ENCODE measurements at regions not wholly inside any gene's neighbourhood (a gene's known extent, or its start where the extent isn't known, plus 50 kb on each side); places are given as distances from the start of the nearest gene placed in this dataset.
"Not testable (repeated sequence)": the region's sequence is repeated elsewhere in the genome, so short reads cannot be mapped to it uniquely, and the experiment has no call there.

GRCh38 chr5:159660401-159660800 is 255.9 kb upstream of the ADRA1B start:
- H3K36me3 ChIP-seq (ENCODE audit: insufficient read depth, low read depth, low read length): no peaks in the 10 kb centered on the region
- H3K27me3 ChIP-seq (ENCODE audit: insufficient read depth, low read length): no peaks in the 10 kb centered on the region
- no peaks in the 10 kb centered on the region for H3K4me1 ChIP-seq (ENCODE audit: insufficient read depth, low read length)
- H3K9me3 ChIP-seq (ENCODE audit: insufficient read depth, low read depth, low read length): no peaks in the 10 kb centered on the region
- no peak overlapping the region for H3K27ac ChIP-seq (ENCODE audit: low read length)
- H3K9ac ChIP-seq (ENCODE audit: low read depth, low read length): no peak overlapping the region
- H3K4me3 ChIP-seq (ENCODE audit: low read length): no peak overlapping the region

- Histone ChIP-seq H3K9me3 (ENCODE audit: insufficient read depth, low read depth, low read length) (no peaks in the 10 kb centered on the region), H3K27ac (ENCODE audit: low read length) (no peak overlapping the region), H3K4me3 (ENCODE audit: low read length) (no peak overlapping the region), H3K4me1 (ENCODE audit: insufficient read depth, low read length) (no peaks in the 10 kb centered on the region), H3K27me3 (ENCODE audit: insufficient read depth, low read length) (no peaks in the 10 kb centered on the region), H3K9ac (ENCODE audit: low read depth, low read length) (no peak overlapping the region), H3K36me3 (ENCODE audit: insufficient read depth, low read depth, low read length) (no peaks in the 10 kb centered on the region)
Observed at GRCh38 chr5:159663986-159664385, 252.3 kb upstream of the ADRA1B start.

GRCh38 chr5:159667286-159667685 is 249.0 kb upstream of the ADRA1B start:
- H3K27ac ChIP-seq (ENCODE audit: low read length): no peak overlapping the region
- no peak overlapping the region for H3K4me3 ChIP-seq (ENCODE audit: low read length)
- H3K27me3 ChIP-seq (ENCODE audit: insufficient read depth, low read length): no peaks in the 10 kb centered on the region
- no peaks in the 10 kb centered on the region for H3K9me3 ChIP-seq (ENCODE audit: insufficient read depth, low read depth, low read length)
- H3K9ac ChIP-seq (ENCODE audit: low read depth, low read length): no peak overlapping the region
- no peaks in the 10 kb centered on the region for H3K4me1 ChIP-seq (ENCODE audit: insufficient read depth, low read length)
- H3K36me3 ChIP-seq (ENCODE audit: insufficient read depth, low read depth, low read length): no peaks in the 10 kb centered on the region

GRCh38 chr5:159668556-159668955 is 247.7 kb upstream of the ADRA1B start:
- Histone ChIP-seq H3K9me3 (ENCODE audit: insufficient read depth, low read depth, low read length) (no peaks in the 10 kb centered on the region), H3K4me1 (ENCODE audit: insufficient read depth, low read length) (no peaks in the 10 kb centered on the region), H3K4me3 (ENCODE audit: low read length) (no peak overlapping the region), H3K9ac (ENCODE audit: low read depth, low read length) (no peak overlapping the region), H3K27ac (ENCODE audit: low read length) (no peak overlapping the region), H3K36me3 (ENCODE audit: insufficient read depth, low read depth, low read length) (no peaks in the 10 kb centered on the region), H3K27me3 (ENCODE audit: insufficient read depth, low read length) (no peaks in the 10 kb centered on the region)

- no peak overlapping the region for H3K9ac ChIP-seq (ENCODE audit: low read depth, low read length)
- H3K36me3 ChIP-seq (ENCODE audit: insufficient read depth, low read depth, low read length): no peaks in the 10 kb centered on the region
- no peaks in the 10 kb centered on the region for H3K4me1 ChIP-seq (ENCODE audit: insufficient read depth, low read length)
- H3K4me3 ChIP-seq (ENCODE audit: low read length): no peak overlapping the region
- no peaks in the 10 kb centered on the region for H3K9me3 ChIP-seq (ENCODE audit: insufficient read depth, low read depth, low read length)
- no peaks in the 10 kb centered on the region for H3K27me3 ChIP-seq (ENCODE audit: insufficient read depth, low read length)
- H3K27ac ChIP-seq (ENCODE audit: low read length): no peak overlapping the region
Observed at GRCh38 chr5:159669559-159669958, 246.7 kb upstream of the ADRA1B start.

GRCh38 chr5:159671886-159672285 is 244.4 kb upstream of the ADRA1B start:
- Histone ChIP-seq H3K4me3 (ENCODE audit: low read length) (no peak overlapping the region), H3K9me3 (ENCODE audit: insufficient read depth, low read depth, low read length) (no peaks in the 10 kb centered on the region), H3K27me3 (ENCODE audit: insufficient read depth, low read length) (no peaks in the 10 kb centered on the region)

GRCh38 chr5:159673538-159673937 is 242.7 kb upstream of the ADRA1B start:
- no peak overlapping the region for H3K4me3 ChIP-seq (ENCODE audit: low read length)
- no peaks in the 10 kb centered on the region for H3K4me1 ChIP-seq (ENCODE audit: insufficient read depth, low read length)
- H3K27me3 ChIP-seq (ENCODE audit: insufficient read depth, low read length): no peaks in the 10 kb centered on the region
- no peaks in the 10 kb centered on the region for H3K9me3 ChIP-seq (ENCODE audit: insufficient read depth, low read depth, low read length)
- no peak overlapping the region for H3K9ac ChIP-seq (ENCODE audit: low read depth, low read length)
- H3K36me3 ChIP-seq (ENCODE audit: insufficient read depth, low read depth, low read length): no peaks in the 10 kb centered on the region
- H3K27ac ChIP-seq (ENCODE audit: low read length): no peak overlapping the region

More at GRCh38 chr5:159671886-159672285, 244.4 kb upstream of the ADRA1B start:
- H3K4me1 ChIP-seq (ENCODE audit: insufficient read depth, low read length): no peaks in the 10 kb centered on the region
- H3K27ac ChIP-seq (ENCODE audit: low read length): no peak overlapping the region
- H3K9ac ChIP-seq (ENCODE audit: low read depth, low read length): no peak overlapping the region
- no peaks in the 10 kb centered on the region for H3K36me3 ChIP-seq (ENCODE audit: insufficient read depth, low read depth, low read length)

GRCh38 chr5:159678657-159679392 is 237.5 kb upstream of the ADRA1B start:
- no peaks in the 10 kb centered on the region for H3K4me1 ChIP-seq (ENCODE audit: insufficient read depth, low read length)
- peaks cover 15% of the 10 kb centered on the region for H3K9me3 ChIP-seq (ENCODE audit: insufficient read depth, low read depth, low read length)
- H3K27ac ChIP-seq (ENCODE audit: low read length): no peak overlapping the region
- no peak overlapping the region for H3K4me3 ChIP-seq (ENCODE audit: low read length)
- H3K27me3 ChIP-seq (ENCODE audit: insufficient read depth, low read length): no peaks in the 10 kb centered on the region
- H3K9ac ChIP-seq (ENCODE audit: low read depth, low read length): no peak overlapping the region
- no peaks in the 10 kb centered on the region for H3K36me3 ChIP-seq (ENCODE audit: insufficient read depth, low read depth, low read length)

GRCh38 chr5:159680095-159680494 is 236.2 kb upstream of the ADRA1B start:
- Histone ChIP-seq H3K4me3 (ENCODE audit: low read length) (no peak overlapping the region), H3K36me3 (ENCODE audit: insufficient read depth, low read depth, low read length) (no peaks in the 10 kb centered on the region), H3K9ac (ENCODE audit: low read depth, low read length) (no peak overlapping the region), H3K9me3 (ENCODE audit: insufficient read depth, low read depth, low read length) (peaks cover 15% of the 10 kb centered on the region), H3K27ac (ENCODE audit: low read length) (no peak overlapping the region), H3K27me3 (ENCODE audit: insufficient read depth, low read length) (no peaks in the 10 kb centered on the region), H3K4me1 (ENCODE audit: insufficient read depth, low read length) (no peaks in the 10 kb centered on the region)

GRCh38 chr5:159681661-159682060 is 234.6 kb upstream of the ADRA1B start:
- Histone ChIP-seq H3K27me3 (ENCODE audit: insufficient read depth, low read length) (no peaks in the 10 kb centered on the region), H3K4me1 (ENCODE audit: insufficient read depth, low read length) (no peaks in the 10 kb centered on the region), H3K27ac (ENCODE audit: low read length) (no peak overlapping the region), H3K4me3 (ENCODE audit: low read length) (no peak overlapping the region), H3K36me3 (ENCODE audit: insufficient read depth, low read depth, low read length) (no peaks in the 10 kb centered on the region), H3K9me3 (ENCODE audit: insufficient read depth, low read depth, low read length) (peaks cover 15% of the 10 kb centered on the region), H3K9ac (ENCODE audit: low read depth, low read length) (no peak overlapping the region)

- peaks cover 15% of the 10 kb centered on the region for H3K9me3 ChIP-seq (ENCODE audit: insufficient read depth, low read depth, low read length)
- H3K27me3 ChIP-seq (ENCODE audit: insufficient read depth, low read length): no peaks in the 10 kb centered on the region
- no peak overlapping the region for H3K4me3 ChIP-seq (ENCODE audit: low read length)
- no peaks in the 10 kb centered on the region for H3K36me3 ChIP-seq (ENCODE audit: insufficient read depth, low read depth, low read length)
- H3K9ac ChIP-seq (ENCODE audit: low read depth, low read length): no peak overlapping the region
- H3K27ac ChIP-seq (ENCODE audit: low read length): no peak overlapping the region
- no peaks in the 10 kb centered on the region for H3K4me1 ChIP-seq (ENCODE audit: insufficient read depth, low read length)
Observed at GRCh38 chr5:159682623-159683022, 233.7 kb upstream of the ADRA1B start.

- not testable (repeated sequence) for H3K9ac ChIP-seq (ENCODE audit: low read depth, low read length); H3K4me3 ChIP-seq (ENCODE audit: low read length); H3K36me3 ChIP-seq (ENCODE audit: insufficient read depth, low read depth, low read length); H3K27ac ChIP-seq (ENCODE audit: low read length); H3K9me3 ChIP-seq (ENCODE audit: insufficient read depth, low read depth, low read length); H3K27me3 ChIP-seq (ENCODE audit: insufficient read depth, low read length); H3K4me1 ChIP-seq (ENCODE audit: insufficient read depth, low read length)
Observed at GRCh38 chr5:159687892-159688291, 228.4 kb upstream of the ADRA1B start.
